Kidney (tissue), 13 donors: ENCODE measurements at regions not wholly inside any gene's neighbourhood (a gene's known extent, or its start where the extent isn't known, plus 50 kb on each side); places are given as distances from the start of the nearest gene placed in this dataset.

ENCODE experiments used
- DNase-seq, 5 donors: peaks; one replicate each; pipeline ENCODE4 v3.0.0-alpha.2; 2013 to 2020
- FAIRE-seq: peaks from 2 replicates; lab custom pipeline; 2012; peaks lifted over from hg19 to GRCh38; lab: Jason Lieb, UNC
- H3K27ac ChIP-seq, 2 donors: one replicate each; pipeline ENCODE4 v1.7.0; 2013; ENCODE audit warnings: low read depth in 2 of 2, low read length in 2 of 2, inconsistent platforms in 1 of 2
- H3K27me3 ChIP-seq: one replicate; pipeline ENCODE4 v1.7.1; 2013; ENCODE audit warnings: low read length, inconsistent platforms; ENCODE audit not compliant: control insufficient read depth, insufficient read depth
- H3K36me3 ChIP-seq, 3 donors: one replicate each; pipeline versions ENCODE4 v1.7.0 to v1.7.1; 2013; ENCODE audit warnings: low read length in 3 of 3, control low read depth in 1 of 3, inconsistent platforms in 1 of 3; ENCODE audit not compliant: insufficient read depth in 3 of 3, control insufficient read depth in 2 of 3
- H3K4me1 ChIP-seq, 3 donors: one replicate each; pipeline versions ENCODE4 v1.7.0 to v1.7.1; 2013; ENCODE audit warnings: low read length in 3 of 3, inconsistent platforms in 1 of 3, low read depth in 1 of 3; ENCODE audit not compliant: control insufficient read depth in 2 of 3, insufficient read depth in 2 of 3
- H3K4me3 ChIP-seq, 3 donors: one replicate each; pipeline versions ENCODE4 v1.7.0 to v1.8.1; 2013; ENCODE audit warnings: low read length in 3 of 3, control low read depth in 1 of 3, inconsistent platforms in 1 of 3
- H3K9ac ChIP-seq, 3 donors: one replicate each; pipeline versions ENCODE4 v1.7.0 to v1.7.1; 2013; ENCODE audit warnings: low read length in 3 of 3, control low read depth in 1 of 3, inconsistent platforms in 1 of 3
- H3K9me3 ChIP-seq, 3 donors: one replicate each; pipeline versions ENCODE4 v1.7.0 to v1.7.1; 2013; ENCODE audit warnings: low read length in 3 of 3, control low read depth in 1 of 3, inconsistent platforms in 1 of 3; ENCODE audit not compliant: control insufficient read depth in 2 of 3, insufficient read depth in 1 of 3
- intact Hi-C: fragments of 100-400 bp; cut with DNase I; formaldehyde crosslinking; loops from one replicate; pipeline ENCODE4 v1.11.1; 2022
- TF ChIP-seq, protein P1 (sequence below): IDR thresholded peaks from 3 replicates; pipeline ENCODE4 v1.5.1; 2012; ENCODE audit warnings: mild to moderate bottlenecking, moderate library complexity, borderline replicate concordance; ENCODE audit not compliant: insufficient read depth; ENCODE audit errors: extremely low read depth
- donor health status: control.
- donor health status: control.
- donor health status: control.
- donor health status: control.
- donor health status: control.
- donor health status: DM: yes; HTN: yes; CAD: no.
- donor health status: Normal renal cell carcinoma (clear cell type).

DNA sequence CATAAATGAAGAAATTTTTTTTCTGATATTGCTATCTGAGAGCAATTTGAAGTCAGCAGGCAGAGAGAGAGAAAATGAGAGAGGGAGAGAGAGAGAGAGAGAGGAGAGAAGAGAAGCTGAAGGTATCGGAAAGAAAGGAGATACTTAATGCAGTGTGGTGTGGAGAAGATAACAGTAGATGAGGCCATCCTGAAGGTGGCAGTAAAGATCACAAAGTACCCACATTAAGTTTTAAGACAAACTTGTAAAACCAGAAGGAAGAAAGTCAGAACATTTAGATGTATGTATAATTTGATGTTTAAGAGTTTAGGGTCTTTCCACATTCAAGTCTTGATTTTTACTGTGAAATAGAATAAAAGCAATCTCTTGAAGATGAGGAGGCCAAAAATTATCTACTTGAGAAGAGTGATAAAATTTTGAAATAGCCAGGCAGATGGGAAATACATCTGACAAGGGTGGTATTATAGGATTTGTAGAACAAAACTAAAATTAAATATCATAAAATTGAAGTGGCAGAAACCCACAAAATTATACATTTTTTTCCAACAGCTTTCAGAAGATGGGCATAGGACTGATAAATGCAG, 1753.4 kb downstream of the MRPL39 start:
- Histone ChIP-seq H3K27ac (no peak overlapping the region), H3K36me3 (no peaks in the 10 kb centered on the region), H3K27me3 (no peaks in the 10 kb centered on the region), H3K9me3 (no peaks in the 10 kb centered on the region), H3K4me1 (no peaks in the 10 kb centered on the region), H3K9ac (no peak overlapping the region), H3K4me3 (no peak overlapping the region)
- FAIRE-seq, result peak; percentile 71
- intact Hi-C loops, result no loop called here
- peak in 2 of 5 donors; percentile 19 to 49 for DNase-seq
- TF ChIP-seq, protein P1, sequence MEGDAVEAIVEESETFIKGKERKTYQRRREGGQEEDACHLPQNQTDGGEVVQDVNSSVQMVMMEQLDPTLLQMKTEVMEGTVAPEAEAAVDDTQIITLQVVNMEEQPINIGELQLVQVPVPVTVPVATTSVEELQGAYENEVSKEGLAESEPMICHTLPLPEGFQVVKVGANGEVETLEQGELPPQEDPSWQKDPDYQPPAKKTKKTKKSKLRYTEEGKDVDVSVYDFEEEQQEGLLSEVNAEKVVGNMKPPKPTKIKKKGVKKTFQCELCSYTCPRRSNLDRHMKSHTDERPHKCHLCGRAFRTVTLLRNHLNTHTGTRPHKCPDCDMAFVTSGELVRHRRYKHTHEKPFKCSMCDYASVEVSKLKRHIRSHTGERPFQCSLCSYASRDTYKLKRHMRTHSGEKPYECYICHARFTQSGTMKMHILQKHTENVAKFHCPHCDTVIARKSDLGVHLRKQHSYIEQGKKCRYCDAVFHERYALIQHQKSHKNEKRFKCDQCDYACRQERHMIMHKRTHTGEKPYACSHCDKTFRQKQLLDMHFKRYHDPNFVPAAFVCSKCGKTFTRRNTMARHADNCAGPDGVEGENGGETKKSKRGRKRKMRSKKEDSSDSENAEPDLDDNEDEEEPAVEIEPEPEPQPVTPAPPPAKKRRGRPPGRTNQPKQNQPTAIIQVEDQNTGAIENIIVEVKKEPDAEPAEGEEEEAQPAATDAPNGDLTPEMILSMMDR, result peak; percentile 40

DNA sequence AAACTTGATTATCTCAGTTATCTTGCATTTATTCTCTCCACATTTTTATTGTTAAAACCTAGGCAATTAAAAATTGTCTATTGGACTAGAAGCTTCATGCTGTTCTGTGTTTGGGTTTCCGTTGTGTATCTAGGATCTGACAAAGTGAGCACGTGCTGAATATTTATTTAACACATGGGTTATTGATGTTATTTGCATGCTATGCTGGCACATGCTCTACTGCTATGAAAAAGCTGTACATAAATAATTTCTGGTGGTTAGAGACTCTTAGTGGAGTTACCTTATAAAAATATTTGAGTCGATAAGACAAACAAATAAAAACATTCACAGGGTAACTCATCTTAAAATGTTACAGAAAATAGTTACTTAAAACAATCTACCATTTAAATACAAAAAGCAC, 1769.7 kb downstream of the MRPL39 start:
- TF ChIP-seq, protein P1, result no peak
- DNase-seq (no peak), FAIRE-seq (no peak)
- Histone ChIP-seq H3K9me3 (peaks cover 0 to 2% (median 0%) of the 10 kb centered on the region in 3 donors), H3K4me1 (no peaks in the 10 kb centered on the region), H3K27me3 (no peaks in the 10 kb centered on the region), H3K27ac (no peak overlapping the region), H3K4me3 (no peak overlapping the region), H3K36me3 (no peaks in the 10 kb centered on the region), H3K9ac (no peak overlapping the region)
- intact Hi-C loops, result no loop called here

DNA sequence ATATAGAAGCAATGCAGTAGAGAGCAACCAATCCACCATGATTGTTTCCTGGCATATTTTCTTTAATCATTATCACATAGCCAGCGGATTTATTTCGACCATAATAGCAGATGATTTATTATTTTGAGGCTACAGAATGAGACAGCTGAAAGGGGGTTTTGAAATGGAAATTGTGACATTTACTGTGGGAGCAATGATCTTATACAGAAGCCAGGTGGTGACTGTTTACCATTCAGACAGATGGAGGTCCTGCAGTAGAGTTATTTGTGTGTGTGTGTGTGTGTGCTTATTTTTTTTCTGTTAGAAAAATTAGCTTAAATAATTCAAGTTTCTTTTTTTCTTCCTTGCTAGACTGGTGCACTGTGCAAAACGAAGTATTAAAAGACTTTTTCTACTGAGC, 1784.5 kb downstream of the MRPL39 start:
- intact Hi-C loops, result no loop called here
- H3K36me3 ChIP-seq, result no peaks in the 10 kb centered on the region
- no peak overlapping the region for H3K4me3 ChIP-seq
- DNase-seq (no peak), FAIRE-seq (no peak)
- H3K4me1 ChIP-seq, result no peaks in the 10 kb centered on the region
- no peak overlapping the region for H3K27ac ChIP-seq
- no peaks in the 10 kb centered on the region for H3K27me3 ChIP-seq
- H3K9ac ChIP-seq, result no peak overlapping the region
- H3K9me3 ChIP-seq, result no peaks in the 10 kb centered on the region
- TF ChIP-seq, protein P1, result no peak

DNA sequence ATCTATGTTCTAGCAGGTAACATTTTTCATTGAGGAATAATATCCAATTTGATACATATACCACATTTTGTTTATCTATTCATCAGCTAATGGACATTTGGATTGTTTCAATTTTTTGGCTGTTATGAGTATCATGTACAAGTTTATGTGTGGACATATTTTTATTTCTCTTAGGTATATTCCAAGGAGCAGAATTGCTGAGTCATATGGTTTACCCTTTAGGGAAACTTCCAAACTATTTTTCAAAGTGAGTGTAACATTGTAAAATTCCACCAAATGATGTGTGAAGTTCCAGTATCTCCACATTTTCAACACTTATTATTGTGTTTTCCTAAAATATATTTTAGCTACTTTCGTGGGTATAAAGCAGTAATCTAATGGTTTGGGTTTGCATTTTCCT, 1789.9 kb downstream of the MRPL39 start:
- TF ChIP-seq, protein P1, result no peak

More for the DNA sequence above, 1789.9 kb downstream of the MRPL39 start:
- Histone ChIP-seq H3K27me3 (no peaks in the 10 kb centered on the region), H3K27ac (no peak overlapping the region), H3K36me3 (no peaks in the 10 kb centered on the region), H3K4me1 (no peaks in the 10 kb centered on the region), H3K9ac (no peak overlapping the region), H3K9me3 (peaks cover 0 to 3% (median 0%) of the 10 kb centered on the region in 3 donors), H3K4me3 (no peak overlapping the region)
- FAIRE-seq, result no peak
- no peak for DNase-seq
- intact Hi-C loops, result no loop called here
